GM19324 (cell line): ENCODE measurements at regions not wholly inside any gene's neighbourhood (a gene's known extent, or its start where the extent isn't known, plus 50 kb on each side); places are given as distances from the start of the nearest gene placed in this dataset.

Experiments
- ATAC-seq: cut with Tn5 transposase; IDR thresholded peaks from one replicate; pipeline ENCODE4 v1.9.1; 2021; ENCODE audit warnings: mild to moderate bottlenecking, moderate library complexity; ENCODE audit not compliant: unreplicated experiment, low FRiP score

- ATAC-seq: no peak
These were observed 206.8 kb upstream of the TNP1 start for GRCh38 chr2:217066510-217067270.

- no peak for ATAC-seq
These were observed 206.0 kb upstream of the TNP1 start for GRCh38 chr2:217065695-217066405.

GRCh38 chr2:217065012-217065290 is 205.1 kb upstream of the TNP1 start:
- ATAC-seq: no peak

- ATAC-seq: no peak
These were observed 204.6 kb upstream of the TNP1 start for GRCh38 chr2:217064234-217065011.

GRCh38 chr2:217063238-217063755 is 203.4 kb upstream of the TNP1 start:
- ATAC-seq: no peak

GRCh38 chr2:217062768-217063167 is 202.9 kb upstream of the TNP1 start:
- no peak for ATAC-seq

GRCh38 chr2:217061916-217062505 is 202.1 kb upstream of the TNP1 start:
- ATAC-seq: no peak

GRCh38 chr2:217060951-217061547 is 201.2 kb upstream of the TNP1 start:
- ATAC-seq: no peak

GRCh38 chr2:217060516-217060915 is 200.7 kb upstream of the TNP1 start:
- ATAC-seq: no peak

- no peak for ATAC-seq
These were observed 199.2 kb upstream of the TNP1 start for GRCh38 chr2:217058791-217059755.

- ATAC-seq: no peak
These were observed 197.9 kb upstream of the TNP1 start for GRCh38 chr2:217057773-217058172.

- ATAC-seq: no peak
These were observed 195.8 kb upstream of the TNP1 start for GRCh38 chr2:217055624-217056023.

GRCh38 chr2:217054791-217055190 is 194.9 kb upstream of the TNP1 start:
- ATAC-seq: no peak

GRCh38 chr2:217052856-217053577 is 193.2 kb upstream of the TNP1 start:
- ATAC-seq: no peak

- no peak for ATAC-seq
These were observed 191.6 kb upstream of the TNP1 start for GRCh38 chr2:217051416-217051815.

- ATAC-seq: no peak
These were observed 190.1 kb upstream of the TNP1 start for GRCh38 chr2:217049956-217050355.

- no peak for ATAC-seq
These were observed 189.6 kb upstream of the TNP1 start for GRCh38 chr2:217049422-217049821.

- ATAC-seq: no peak
These were observed 188.9 kb upstream of the TNP1 start for GRCh38 chr2:217048730-217049129.

GRCh38 chr2:217047631-217048030 is 187.8 kb upstream of the TNP1 start:
- no peak for ATAC-seq
